PC-3 (cell line): ENCODE measurements at regions not wholly inside any gene's neighbourhood (a gene's known extent, or its start where the extent isn't known, plus 50 kb on each side); places are given as distances from the start of the nearest gene placed in this dataset.

Experiments used
- ATAC-seq: fragments of 200-7000 bp; cut with Tn5 transposase; 2 replicates; pipeline ENCODE4 v1.9.1; 2020; ENCODE audit warnings: mild to moderate bottlenecking, moderate library complexity
- BruUV-seq: library from RNA; stranded (reverse); fragments of 400-500 nt; replicated peaks from 2 replicates; lab custom pipeline; 2021; lab: Mats Ljungman, UMichigan
- CTCF ChIA-PET: fragments of 300-600 bp; sonication (Branson Sonifier 250); formaldehyde crosslinking; loops from one replicate; lab custom pipeline; 2022; ENCODE audit warnings: antibody characterized with exemption; lab: Charles Lee
- POLR2A ChIA-PET: fragments of 300-600 bp; sonication (Branson Sonifier 250); formaldehyde crosslinking; loops from one replicate; lab custom pipeline; 2022; ENCODE audit warnings: antibody characterized with exemption; ENCODE audit not compliant: unreplicated experiment; lab: Charles Lee
- DNase-seq: peaks from one replicate; pipeline ENCODE4 v3.0.0-alpha.2; 2015
- H2AFZ ChIP-seq: fragments of 300-600 bp; sonication (generic); 2 replicates; pipeline ENCODE4 v1.6.0; 2016; ENCODE audit warnings: antibody characterized with exemption, low read length
- H3F3A ChIP-seq: fragments of 300-600 bp; sonication (generic); one replicate; pipeline ENCODE4 v1.6.0; 2017; ENCODE audit warnings: antibody characterized with exemption, low read length, control low read depth, mild to moderate bottlenecking; ENCODE audit not compliant: unreplicated experiment
- H3K27ac ChIP-seq: fragments of 300-600 bp; sonication (generic); 2 replicates; pipeline ENCODE4 v1.5.1; 2016; ENCODE audit warnings: mild to moderate bottlenecking, low read length
- H3K27me3 ChIP-seq: fragments of 300-600 bp; sonication (generic); 2 replicates; pipeline ENCODE4 v1.6.1; 2016; ENCODE audit warnings: low read length, mixed read lengths
- H3K36me3 ChIP-seq: fragments of 300-600 bp; sonication (generic); 2 replicates; pipeline ENCODE4 v1.6.1; 2016; ENCODE audit warnings: low read depth, mixed run types, low read length, mixed read lengths
- H3K4me1 ChIP-seq: fragments of 300-600 bp; sonication (generic); 2 replicates; pipeline ENCODE4 v1.5.1; 2016; ENCODE audit warnings: low read length; ENCODE audit not compliant: insufficient read depth
- H3K4me2 ChIP-seq: fragments of 300-600 bp; sonication (generic); 2 replicates; pipeline ENCODE4 v1.6.0; 2016; ENCODE audit warnings: low read length
- H3K4me3 ChIP-seq: fragments of 300-600 bp; sonication (generic); 2 replicates; pipeline ENCODE4 v1.5.1; 2016; ENCODE audit warnings: mild to moderate bottlenecking, low read length, mixed read lengths
- H3K79me2 ChIP-seq: fragments of 300-600 bp; sonication (generic); 2 replicates; pipeline ENCODE4 v1.6.1; 2017; ENCODE audit warnings: low read length, mixed read lengths
- H3K9ac ChIP-seq: fragments of 300-600 bp; sonication (generic); 2 replicates; pipeline ENCODE4 v1.6.0; 2016; ENCODE audit warnings: mild to moderate bottlenecking, low read length
- H3K9me2 ChIP-seq: fragments of 300-600 bp; sonication (generic); replicated peaks from 2 replicates; pipeline ENCODE4 v1.6.1; 2016; ENCODE audit warnings: mixed run types, low read length, mixed read lengths
- H3K9me3 ChIP-seq: fragments of 300-600 bp; sonication (generic); 2 replicates; pipeline ENCODE4 v1.6.1; 2016; ENCODE audit warnings: low read length, mixed read lengths
- H4K20me1 ChIP-seq: fragments of 300-600 bp; sonication (generic); 2 replicates; pipeline ENCODE4 v1.6.1; 2016; ENCODE audit warnings: low read length, mixed read lengths
- CTCF ChIP-seq: fragments of 300-600 bp; sonication (generic); conservative IDR thresholded peaks from 2 replicates; pipeline ENCODE4 v1.5.1; 2017; ENCODE audit warnings: antibody characterized with exemption, low read depth, mild to moderate bottlenecking, low read length
- EZH2 ChIP-seq: fragments of 300-600 bp; sonication (generic); IDR thresholded peaks from one replicate; pipeline ENCODE4 v1.6.1; 2017; ENCODE audit warnings: antibody characterized with exemption, mild to moderate bottlenecking, low read length; ENCODE audit not compliant: unreplicated experiment
- EZH2phosphoT487 ChIP-seq: fragments of 300-600 bp; sonication (generic); IDR thresholded peaks from 2 replicates; pipeline ENCODE4 v1.6.1; 2018; ENCODE audit warnings: mild to moderate bottlenecking, antibody characterized with exemption, low read length, borderline replicate concordance
- intact Hi-C: fragments of 100-400 bp; cut with micrococcal nuclease; formaldehyde crosslinking; loops from 2 replicates; pipeline ENCODE4 v1.9.0; 2023

- peak overlapping the region; percentile 9; the same call in 1 of the 2 replicates for H3K9ac ChIP-seq
- no TSS peak for BruUV-seq
- peaks cover 24% of the 10 kb centered on the region for H3K4me1 ChIP-seq
- no peaks in the 10 kb centered on the region for H3K79me2 ChIP-seq
- H3K36me3 ChIP-seq = no peaks in the 10 kb centered on the region
- TF ChIP-seq EZH2phosphoT487 (no peak), CTCF (no peak), EZH2 (no peak)
- H3K9me3 ChIP-seq = no peaks in the 10 kb centered on the region
- H3F3A ChIP-seq = no peaks in the 10 kb centered on the region
- peak overlapping the region; percentile 23; the same call in 1 of the 2 replicates for H3K4me3 ChIP-seq
- ChIA-PET POLR2A (no interaction called here), CTCF (no interaction called here)
- no peaks in the 10 kb centered on the region for H4K20me1 ChIP-seq
- no peaks in the 10 kb centered on the region for H3K27me3 ChIP-seq
- no peak overlapping the region for H2AFZ ChIP-seq
- no peak for ATAC-seq
- H3K27ac ChIP-seq = peak overlapping the region; percentile 74
- intact Hi-C loops = no loop called here
- H3K4me2 ChIP-seq = peak overlapping the region; percentile 74
- H3K9me2 ChIP-seq = no peaks in the 10 kb centered on the region
- DNase-seq = no peak
Measured at GRCh38 chr3:124593442-124593829, 136.8 kb upstream of the UMPS start.

- no peaks in the 10 kb centered on the region for H3F3A ChIP-seq
- no peak for DNase-seq
- no TSS peak for BruUV-seq
- no peak overlapping the region for H3K27ac ChIP-seq
- POLR2A ChIA-PET = no interaction called here
- no peaks in the 10 kb centered on the region for H3K36me3 ChIP-seq
- no peaks in the 10 kb centered on the region for H3K27me3 ChIP-seq
- ATAC-seq = no peak
- CTCF ChIA-PET = no interaction called here
- H3K9me3 ChIP-seq = no peaks in the 10 kb centered on the region
- peaks cover 30% of the 10 kb centered on the region for H3K4me1 ChIP-seq
- no peak overlapping the region for H3K4me2 ChIP-seq
- H3K9ac ChIP-seq = no peak overlapping the region
- H3K4me3 ChIP-seq = no peak overlapping the region
- intact Hi-C loops = no loop called here
- TF ChIP-seq EZH2 = no peak
- no peak for TF ChIP-seq CTCF
- TF ChIP-seq EZH2phosphoT487 = no peak
- H4K20me1 ChIP-seq = no peaks in the 10 kb centered on the region
- H3K79me2 ChIP-seq = no peaks in the 10 kb centered on the region
- H2AFZ ChIP-seq = no peak overlapping the region
- H3K9me2 ChIP-seq = no peaks in the 10 kb centered on the region
Measured at GRCh38 chr3:124594581-124594980, 135.7 kb upstream of the UMPS start.

GRCh38 chr3:124597273-124597672, 133.0 kb upstream of the UMPS start:
- CTCF ChIA-PET = no interaction called here

More at GRCh38 chr3:124597273-124597672, 133.0 kb upstream of the UMPS start:
- no peak for TF ChIP-seq CTCF
- TF ChIP-seq EZH2phosphoT487 = no peak
- no peak for TF ChIP-seq EZH2
- H3K9me2 ChIP-seq = 0 out of 2 replicates have a peak, but pooled peaks cover 2% of the 10 kb centered on the region
- H4K20me1 ChIP-seq = no peaks in the 10 kb centered on the region
- ATAC-seq (no peak), DNase-seq (no peak)
- peaks cover 47% of the 10 kb centered on the region for H3K4me1 ChIP-seq
- no peak overlapping the region for H3K27ac ChIP-seq
- BruUV-seq = no TSS peak
- H3K4me3 ChIP-seq = no peak overlapping the region
- intact Hi-C loops = no loop called here
- no peaks in the 10 kb centered on the region for H3K36me3 ChIP-seq
- H3K9me3 ChIP-seq = no peaks in the 10 kb centered on the region
- H3K27me3 ChIP-seq = no peaks in the 10 kb centered on the region
- no peak overlapping the region for H3K9ac ChIP-seq
- no peaks in the 10 kb centered on the region for H3F3A ChIP-seq
- POLR2A ChIA-PET = interaction anchor here (0.7 kb wide), 1 partner anchor 43 kb away, joined by 3 read pairs; no protein-coding TSS in a partner anchor
- no peak overlapping the region for H2AFZ ChIP-seq
- no peak overlapping the region for H3K4me2 ChIP-seq
- H3K79me2 ChIP-seq = no peaks in the 10 kb centered on the region
